Stomach (tissue), 8 donors: ENCODE measurements at regions not wholly inside any gene's neighbourhood (a gene's known extent, or its start where the extent isn't known, plus 50 kb on each side); places are given as distances from the start of the nearest gene placed in this dataset.
A peak's percentile ranks its signal among the peaks of the same experiment; 100 is the strongest.

Source experiments
- DNase-seq, 2 donors: peaks; one replicate each; pipeline versions ENCODE4 v3.0.0 to v3.0.0-alpha.2; 2013 to 2019
- H3K27ac ChIP-seq, 5 donors: fragments of 200-600 bp in 4 of 5; sonication (generic) in 4 of 5; one replicate each; pipeline ENCODE4 v1.5.1; 2013 to 2019; ENCODE audit warnings: mild to moderate bottlenecking in 1 of 5, moderate library complexity in 1 of 5
- H3K27me3 ChIP-seq, 3 donors: fragments of 200-600 bp; sonication (generic); one replicate each; pipeline ENCODE4 v1.5.1; 2017 to 2019; ENCODE audit warnings: mixed run types in 1 of 3
- H3K36me3 ChIP-seq, 4 donors: fragments of 200-600 bp; sonication (generic); 1 replicate in 3 of 4; 2 replicates in 1 of 4; pipeline ENCODE4 v1.5.1; 2016 to 2019
- H3K4me1 ChIP-seq, 4 donors: fragments of 200-600 bp; sonication (generic); one replicate each; pipeline ENCODE4 v1.5.1; 2016 to 2019
- H3K4me3 ChIP-seq, 4 donors: fragments of 200-600 bp; sonication (generic) in 3 of 4; one replicate each; pipeline ENCODE4 v1.5.1; 2016 to 2019; ENCODE audit warnings: mild to moderate bottlenecking in 1 of 4
- H3K9me3 ChIP-seq, 4 donors: fragments of 200-600 bp; sonication (generic); one replicate each; pipeline ENCODE4 v1.5.1; 2016 to 2019
- EP300 ChIP-seq: sonication (generic); formaldehyde crosslinking; IDR thresholded peaks from one replicate; pipeline ENCODE4 v1.6.1; 2017; ENCODE audit warnings: antibody characterized with exemption
- POLR2A ChIP-seq, 4 donors: fragments of 450-650 bp; IDR thresholded peaks; one replicate each; pipeline ENCODE4 v1.6.1; 2016; ENCODE audit warnings: antibody characterized with exemption in 4 of 4, control low read depth in 2 of 4, mild to moderate bottlenecking in 1 of 4, moderate library complexity in 1 of 4
- POLR2AphosphoS5 ChIP-seq, 3 donors: sonication (generic); formaldehyde crosslinking; IDR thresholded peaks; one replicate each; pipeline ENCODE4 v1.6.1; 2016; ENCODE audit warnings: antibody characterized with exemption in 3 of 3
- WGBS, 5 donors: extraction: QIAGEN DNeasy Blood & Tissue Kit in 3 of 5; methylation state at CpG; one replicate each; pipeline versions ENCODE4 v1.1.5 to v1.1.7; 2013 to 2018; 5-methylcytosine and 5-hydroxymethylcytosine counted together
- intact Hi-C: fragments of 100-400 bp; cut with DNase I; formaldehyde crosslinking; loops from one replicate; pipeline ENCODE4 v1.15.1; 2023; ENCODE audit warnings: low total_unique reads
- TF ChIP-seq, protein P1 (sequence below), 7 experiments: fragments of 450-650 bp in 4 of 7; fragments of 200-600 bp in 3 of 7; sonication (generic) in 3 of 7; IDR thresholded peaks; one replicate each; pipeline ENCODE4 v1.5.1; 2016 to 2019; ENCODE audit warnings: antibody characterized with exemption in 7 of 7, control low read depth in 2 of 7, mild to moderate bottlenecking in 1 of 7
- donor health status: healthy with polysubstance abuse.
- donor health status: Bipolar disorder and iron deficiency.
- donor health status: healthy.

DNA sequence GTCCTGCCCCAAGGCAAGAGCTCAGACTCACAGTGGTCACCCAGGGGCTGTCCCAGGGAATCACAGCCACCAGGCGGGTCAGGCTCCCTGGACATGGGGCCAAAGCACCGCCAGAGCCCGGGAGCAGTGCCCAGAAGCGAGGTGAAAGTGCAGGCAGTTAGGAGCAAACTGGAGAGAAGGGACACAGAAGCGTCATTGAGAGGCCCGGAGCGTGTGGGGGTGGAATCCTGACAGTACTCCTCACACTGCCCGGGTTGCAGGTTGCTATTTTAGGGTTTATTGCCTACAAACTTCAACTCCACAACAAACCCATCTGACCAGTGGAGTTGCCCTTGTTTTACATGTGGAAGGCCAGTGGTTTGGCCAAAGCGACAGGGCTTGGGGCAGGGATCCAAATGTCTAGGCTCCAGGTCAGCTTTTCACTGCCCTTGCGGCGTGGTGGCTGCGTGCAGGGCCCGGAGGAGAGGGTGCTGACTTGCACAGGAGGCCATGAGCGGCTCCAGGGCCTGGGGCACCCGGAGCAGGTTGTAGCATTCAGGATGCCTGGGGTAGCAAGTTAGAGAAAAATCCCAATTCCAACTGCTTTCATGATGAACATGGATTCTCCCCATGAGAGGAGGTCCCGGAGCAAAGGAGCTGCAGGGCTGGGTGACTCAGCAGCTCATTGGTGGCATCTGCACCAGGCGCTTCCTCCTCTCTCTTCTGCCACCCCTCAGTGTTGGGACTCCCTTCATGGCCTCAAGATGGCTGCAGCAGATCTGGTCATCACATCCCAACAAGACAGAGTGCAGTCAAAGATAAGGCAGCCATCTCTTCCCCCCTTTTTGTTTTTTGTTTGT lies 112.3 kb upstream of the NCOR2 start:
- no peak overlapping the region for H3K4me3 ChIP-seq
- peaks cover 46 to 91% (median 59%) of the 10 kb centered on the region in 4 donors for H3K4me1 ChIP-seq
- H3K36me3 ChIP-seq, result no peaks in the 10 kb centered on the region
- DNase-seq, result peak in 1 of 2 donors; percentile 80
- no peaks in the 10 kb centered on the region for H3K27me3 ChIP-seq
- 26 to 56% (median 41%) methylated on average over 15 to 17 of the region's 17 CpGs for WGBS, 5 donors
- H3K9me3 ChIP-seq, result no peaks in the 10 kb centered on the region
- intact Hi-C loops, result no loop called here
- H3K27ac ChIP-seq, result peak overlapping the region; percentile 47 to 84 (median 72)
- TF ChIP-seq POLR2AphosphoS5 (IDR thresholded peaks at IDR 0.05) (peak in 1 of 3 donors; percentile 57), EP300 (no peak)
- TF ChIP-seq, protein P1, sequence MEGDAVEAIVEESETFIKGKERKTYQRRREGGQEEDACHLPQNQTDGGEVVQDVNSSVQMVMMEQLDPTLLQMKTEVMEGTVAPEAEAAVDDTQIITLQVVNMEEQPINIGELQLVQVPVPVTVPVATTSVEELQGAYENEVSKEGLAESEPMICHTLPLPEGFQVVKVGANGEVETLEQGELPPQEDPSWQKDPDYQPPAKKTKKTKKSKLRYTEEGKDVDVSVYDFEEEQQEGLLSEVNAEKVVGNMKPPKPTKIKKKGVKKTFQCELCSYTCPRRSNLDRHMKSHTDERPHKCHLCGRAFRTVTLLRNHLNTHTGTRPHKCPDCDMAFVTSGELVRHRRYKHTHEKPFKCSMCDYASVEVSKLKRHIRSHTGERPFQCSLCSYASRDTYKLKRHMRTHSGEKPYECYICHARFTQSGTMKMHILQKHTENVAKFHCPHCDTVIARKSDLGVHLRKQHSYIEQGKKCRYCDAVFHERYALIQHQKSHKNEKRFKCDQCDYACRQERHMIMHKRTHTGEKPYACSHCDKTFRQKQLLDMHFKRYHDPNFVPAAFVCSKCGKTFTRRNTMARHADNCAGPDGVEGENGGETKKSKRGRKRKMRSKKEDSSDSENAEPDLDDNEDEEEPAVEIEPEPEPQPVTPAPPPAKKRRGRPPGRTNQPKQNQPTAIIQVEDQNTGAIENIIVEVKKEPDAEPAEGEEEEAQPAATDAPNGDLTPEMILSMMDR (IDR thresholded peaks at IDR 0.05), result no peak

GRCh38 chr12:124679047-124679446 lies 111.6 kb upstream of the NCOR2 start:
- peak overlapping the region; percentile 47 to 84 (median 72) for H3K27ac ChIP-seq
- no peak for DNase-seq
- no peaks in the 10 kb centered on the region for H3K36me3 ChIP-seq
- intact Hi-C loops, result no loop called here
- no peaks in the 10 kb centered on the region for H3K27me3 ChIP-seq
- no peak overlapping the region for H3K4me3 ChIP-seq
- no peak for TF ChIP-seq POLR2A (IDR thresholded peaks at IDR 0.05)
- WGBS, 5 donors, result 60 to 81% (median 72%) methylated on average over 4 of the region's 4 CpGs
- H3K4me1 ChIP-seq, result peaks cover 40 to 88% (median 52%) of the 10 kb centered on the region in 4 donors
- H3K9me3 ChIP-seq, result no peaks in the 10 kb centered on the region

- DNase-seq, result no peak
- Histone ChIP-seq H3K4me3 (no peak overlapping the region), H3K27ac (no peak overlapping the region), H3K36me3 (no peaks in the 10 kb centered on the region), H3K9me3 (no peaks in the 10 kb centered on the region), H3K27me3 (no peaks in the 10 kb centered on the region), H3K4me1 (peaks cover 40 to 88% (median 49%) of the 10 kb centered on the region in 4 donors)
- 67 to 79% (median 72%) methylated on average over 3 to 15 of the region's 15 CpGs for WGBS, 5 donors
- intact Hi-C loops, result no loop called here
- TF ChIP-seq, protein P1 (IDR thresholded peaks at IDR 0.05), result no peak
- TF ChIP-seq EP300, result no peak
- TF ChIP-seq POLR2AphosphoS5 (IDR thresholded peaks at IDR 0.05), result no peak
- TF ChIP-seq POLR2A (IDR thresholded peaks at IDR 0.05), result no peak
Observed at GRCh38 chr12:124678421-124678893, 111.0 kb upstream of the NCOR2 start.

DNA sequence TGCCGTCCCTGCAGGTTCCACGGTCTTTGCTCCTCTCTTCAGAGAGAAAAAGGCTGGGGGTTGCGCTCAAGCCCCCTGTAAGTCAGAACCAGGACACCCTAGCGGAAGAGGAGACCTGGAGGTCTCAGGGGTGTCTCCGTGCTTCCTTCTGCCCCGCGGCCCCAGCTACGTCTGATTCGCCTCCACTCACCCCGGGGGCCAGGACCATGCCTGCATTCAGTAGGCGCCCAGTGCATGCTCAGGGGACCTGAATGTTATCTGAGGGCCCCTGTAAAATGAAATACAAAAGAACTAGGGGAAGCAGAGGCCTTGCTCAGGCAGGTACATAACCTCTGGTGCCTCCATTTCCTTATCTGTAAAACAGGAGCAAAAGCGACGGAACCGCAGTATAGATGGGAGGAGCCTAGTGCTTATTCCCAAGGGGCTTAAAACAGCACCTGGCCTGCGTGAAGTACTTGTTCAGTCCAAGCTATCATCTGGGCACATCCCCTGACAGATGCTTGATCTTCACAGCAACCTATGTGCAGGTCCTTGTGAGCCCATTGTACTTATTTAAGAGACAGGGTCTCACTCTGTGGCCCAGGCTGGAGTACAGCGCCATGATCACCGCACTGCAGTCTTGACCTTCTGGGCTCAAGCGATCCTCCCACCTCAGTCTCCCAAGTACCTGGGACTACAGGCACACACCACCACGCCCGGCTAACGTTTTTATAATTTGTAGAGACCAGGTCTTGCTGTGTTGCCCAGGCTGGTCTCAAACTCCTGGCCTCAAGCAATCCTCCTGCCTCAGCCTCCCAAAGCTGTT lies 110.3 kb upstream of the NCOR2 start:
- no peaks in the 10 kb centered on the region for H3K27me3 ChIP-seq
- H3K9me3 ChIP-seq, result no peaks in the 10 kb centered on the region
- intact Hi-C loops, result no loop called here
- 77 to 92% (median 82%) methylated on average over 21 of the region's 21 CpGs for WGBS, 5 donors
- no peak overlapping the region for H3K4me3 ChIP-seq
- no peak overlapping the region for H3K27ac ChIP-seq
- no peak for DNase-seq
- TF ChIP-seq, protein P1 (IDR thresholded peaks at IDR 0.05), result no peak
- no peak for TF ChIP-seq POLR2AphosphoS5 (IDR thresholded peaks at IDR 0.05)
- no peak for TF ChIP-seq EP300
- no peak for TF ChIP-seq POLR2A (IDR thresholded peaks at IDR 0.05)
- peaks cover 35 to 81% (median 44%) of the 10 kb centered on the region in 4 donors for H3K4me1 ChIP-seq
- H3K36me3 ChIP-seq, result no peaks in the 10 kb centered on the region
